T47D (cell line): ENCODE measurements at regions not wholly inside any gene's neighbourhood (a gene's known extent, or its start where the extent isn't known, plus 50 kb on each side); places are given as distances from the start of the nearest gene placed in this dataset.

Experiments used
- DNase-seq, 2 experiments: peaks; one replicate each; pipeline versions ENCODE4 v3.0.0 to v3.0.0-alpha.2; 2011 to 2012; ENCODE audit warnings: low read depth in 1 of 2, low spot score in 1 of 2
- JUND ChIP-seq: IDR thresholded peaks from 2 replicates; pipeline ENCODE4 v1.6.1; 2012; ENCODE audit warnings: low read depth
- in situ Hi-C: cut with HindIII; loops from 2 replicates; pipeline ENCODE4 v1.10.0; 2016; ENCODE audit warnings: low sequenced_read_pairs, low pct_unique_long_range_greater_than_20kb

GRCh38 chr5:35404701-35405100 is 174.4 kb upstream of the PRLR start:
- in situ Hi-C loops, result no loop called here
- DNase-seq, result no peak
- TF ChIP-seq JUND, result no peak

- in situ Hi-C loops, result no loop called here
- no peak for DNase-seq
- no peak for TF ChIP-seq JUND
These were observed 163.6 kb upstream of the PRLR start for GRCh38 chr5:35393901-35394300.

GRCh38 chr5:35384658-35385057 is 154.4 kb upstream of the PRLR start:
- no peak for DNase-seq
- no peak for TF ChIP-seq JUND
- in situ Hi-C loops, result no loop called here

- no peak for DNase-seq
- in situ Hi-C loops, result no loop called here
- no peak for TF ChIP-seq JUND
These were observed 152.8 kb upstream of the PRLR start for GRCh38 chr5:35383041-35383440.

- in situ Hi-C loops, result no loop called here
- no peak for TF ChIP-seq JUND
- DNase-seq, result no peak
These were observed 147.4 kb upstream of the PRLR start for GRCh38 chr5:35377653-35378052.

- in situ Hi-C loops, result no loop called here
- no peak for TF ChIP-seq JUND
- DNase-seq, result no peak
These were observed 144.3 kb upstream of the PRLR start for GRCh38 chr5:35374584-35374983.

- no peak for TF ChIP-seq JUND
- DNase-seq, result peak in 1 of 2 experiments; percentile 51
- in situ Hi-C loops, result no loop called here
These were observed 143.0 kb upstream of the PRLR start for GRCh38 chr5:35373249-35373648.

- DNase-seq, result peak in 1 of 2 experiments; percentile 65
- in situ Hi-C loops, result no loop called here
- TF ChIP-seq JUND, result 0 out of 2 replicates have a peak, but pooled peaks have one; percentile 23
These were observed 142.2 kb upstream of the PRLR start for GRCh38 chr5:35372482-35372881.

GRCh38 chr5:35371951-35372426 is 141.7 kb upstream of the PRLR start:
- TF ChIP-seq JUND, result peak; percentile 70; the same call in 1 of the 2 replicates
- peak; percentile 36 to 95 for DNase-seq
- in situ Hi-C loops, result no loop called here

- in situ Hi-C loops, result no loop called here
- TF ChIP-seq JUND, result no peak
- no peak for DNase-seq
These were observed 140.6 kb upstream of the PRLR start for GRCh38 chr5:35370871-35371270.

GRCh38 chr5:35369965-35370790 is 139.9 kb upstream of the PRLR start:
- in situ Hi-C loops, result no loop called here
- DNase-seq, result peak in 1 of 2 experiments; percentile 45
- TF ChIP-seq JUND, result no peak

- TF ChIP-seq JUND, result no peak
- in situ Hi-C loops, result no loop called here
These were observed 137.2 kb upstream of the PRLR start for GRCh38 chr5:35367526-35367925.

GRCh38 chr5:35365758-35366157 is 135.5 kb upstream of the PRLR start:
- in situ Hi-C loops, result no loop called here
- DNase-seq, result no peak

More at GRCh38 chr5:35367526-35367925, 137.2 kb upstream of the PRLR start:
- no peak for DNase-seq

More at GRCh38 chr5:35365758-35366157, 135.5 kb upstream of the PRLR start:
- no peak for TF ChIP-seq JUND
